ENCODE measurements at regions not wholly inside any gene's neighbourhood (a gene's known extent, or its start where the extent isn't known, plus 50 kb on each side); places are given as distances from the start of the nearest gene placed in this dataset.

DNA sequence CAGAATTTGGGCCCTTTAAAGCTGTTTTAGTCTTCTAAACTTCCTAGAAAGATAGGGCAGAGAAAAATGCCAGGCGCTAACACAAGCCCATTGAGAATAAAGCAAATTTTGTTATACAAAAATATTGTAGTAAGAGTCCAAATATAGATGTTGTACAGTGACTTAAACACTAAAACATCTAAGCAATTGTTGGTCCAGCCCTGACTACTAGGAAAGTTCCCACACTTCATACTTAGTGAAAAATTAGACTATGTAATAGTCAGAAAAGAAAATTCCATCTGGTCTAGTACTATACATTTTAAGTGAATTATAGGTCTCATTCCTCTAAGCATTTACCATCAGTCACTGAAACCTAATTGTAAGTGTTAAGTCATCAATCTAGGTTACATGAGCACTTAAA is 1518.3 kb upstream of the SLC10A2 start:
- TF ChIP-seq, protein P1, sequence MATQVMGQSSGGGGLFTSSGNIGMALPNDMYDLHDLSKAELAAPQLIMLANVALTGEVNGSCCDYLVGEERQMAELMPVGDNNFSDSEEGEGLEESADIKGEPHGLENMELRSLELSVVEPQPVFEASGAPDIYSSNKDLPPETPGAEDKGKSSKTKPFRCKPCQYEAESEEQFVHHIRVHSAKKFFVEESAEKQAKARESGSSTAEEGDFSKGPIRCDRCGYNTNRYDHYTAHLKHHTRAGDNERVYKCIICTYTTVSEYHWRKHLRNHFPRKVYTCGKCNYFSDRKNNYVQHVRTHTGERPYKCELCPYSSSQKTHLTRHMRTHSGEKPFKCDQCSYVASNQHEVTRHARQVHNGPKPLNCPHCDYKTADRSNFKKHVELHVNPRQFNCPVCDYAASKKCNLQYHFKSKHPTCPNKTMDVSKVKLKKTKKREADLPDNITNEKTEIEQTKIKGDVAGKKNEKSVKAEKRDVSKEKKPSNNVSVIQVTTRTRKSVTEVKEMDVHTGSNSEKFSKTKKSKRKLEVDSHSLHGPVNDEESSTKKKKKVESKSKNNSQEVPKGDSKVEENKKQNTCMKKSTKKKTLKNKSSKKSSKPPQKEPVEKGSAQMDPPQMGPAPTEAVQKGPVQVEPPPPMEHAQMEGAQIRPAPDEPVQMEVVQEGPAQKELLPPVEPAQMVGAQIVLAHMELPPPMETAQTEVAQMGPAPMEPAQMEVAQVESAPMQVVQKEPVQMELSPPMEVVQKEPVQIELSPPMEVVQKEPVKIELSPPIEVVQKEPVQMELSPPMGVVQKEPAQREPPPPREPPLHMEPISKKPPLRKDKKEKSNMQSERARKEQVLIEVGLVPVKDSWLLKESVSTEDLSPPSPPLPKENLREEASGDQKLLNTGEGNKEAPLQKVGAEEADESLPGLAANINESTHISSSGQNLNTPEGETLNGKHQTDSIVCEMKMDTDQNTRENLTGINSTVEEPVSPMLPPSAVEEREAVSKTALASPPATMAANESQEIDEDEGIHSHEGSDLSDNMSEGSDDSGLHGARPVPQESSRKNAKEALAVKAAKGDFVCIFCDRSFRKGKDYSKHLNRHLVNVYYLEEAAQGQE (IDR thresholded peaks at IDR 0.05; ENCODE audit: low read depth), result no peak
- TF ChIP-seq SIN3A (IDR thresholded peaks at IDR 0.05; ENCODE audit: low read depth), result no peak
- no peak for TF ChIP-seq RAD21 (IDR thresholded peaks at IDR 0.05; ENCODE audit: low read depth)

All from HCT116 (cell line).